ENCODE measurements at regions not wholly inside any gene's neighbourhood (a gene's known extent, or its start where the extent isn't known, plus 50 kb on each side); places are given as distances from the start of the nearest gene placed in this dataset.

DNA sequence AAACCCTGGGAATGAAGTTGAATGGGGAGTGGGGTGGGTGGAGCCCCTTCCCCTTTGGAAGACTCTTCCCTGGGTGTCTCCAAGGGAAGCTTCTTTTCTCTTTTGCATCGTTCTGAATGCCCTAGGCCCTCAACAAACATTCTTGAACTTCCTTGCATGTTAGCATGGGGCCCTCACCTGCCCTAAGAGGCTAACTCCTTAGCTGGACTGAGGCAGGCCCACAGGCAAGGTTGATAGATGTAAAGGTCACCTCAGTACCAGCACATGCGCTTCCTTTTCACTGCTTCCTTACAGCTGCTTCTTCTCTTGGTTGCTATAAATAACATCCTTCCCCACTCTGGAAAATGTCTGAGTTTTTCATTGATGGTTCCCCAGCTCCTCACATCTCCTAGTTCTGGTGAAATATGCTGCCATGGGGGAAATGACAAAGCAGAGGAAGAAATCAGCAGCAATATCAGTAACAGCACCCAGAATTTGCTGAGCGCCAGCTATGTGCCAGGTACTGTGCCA lies 160.6 kb upstream of the FRMD6 start:
- Histone ChIP-seq H3K36me3 (ENCODE audit: control insufficient read depth in 2 of 2, insufficient read depth in 1 of 2, low read length in 2 of 2) (no peaks in the 10 kb centered on the region), H3K27ac (ENCODE audit: extremely low read depth, low read depth, low read length) (no peak overlapping the region), H3K4me1 (ENCODE audit: control insufficient read depth, insufficient read depth, low read length) (peaks cover 4% of the 10 kb centered on the region; the same call in 1 of the 2 replicates), H3K9me3 (ENCODE audit: control insufficient read depth, insufficient read depth, low read depth, low read length) (no peaks in the 10 kb centered on the region), H3K4me3 (ENCODE audit: low read depth, low read length) (no peak overlapping the region)
- ChIA-PET POLR2A (no interaction called here), CTCF (interaction anchor here (1.5 kb wide), 1 partner anchor 207 kb away, joined by 3 read pairs; no protein-coding TSS in a partner anchor)
- TF ChIP-seq, protein P1, sequence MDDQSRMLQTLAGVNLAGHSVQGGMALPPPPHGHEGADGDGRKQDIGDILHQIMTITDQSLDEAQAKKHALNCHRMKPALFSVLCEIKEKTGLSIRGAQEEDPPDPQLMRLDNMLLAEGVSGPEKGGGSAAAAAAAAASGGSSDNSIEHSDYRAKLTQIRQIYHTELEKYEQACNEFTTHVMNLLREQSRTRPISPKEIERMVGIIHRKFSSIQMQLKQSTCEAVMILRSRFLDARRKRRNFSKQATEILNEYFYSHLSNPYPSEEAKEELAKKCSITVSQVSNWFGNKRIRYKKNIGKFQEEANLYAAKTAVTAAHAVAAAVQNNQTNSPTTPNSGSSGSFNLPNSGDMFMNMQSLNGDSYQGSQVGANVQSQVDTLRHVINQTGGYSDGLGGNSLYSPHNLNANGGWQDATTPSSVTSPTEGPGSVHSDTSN (CRISPR knock-in tag; IDR thresholded peaks at IDR 0.05), result no peak
- no peak for TF ChIP-seq ZIC2 (tag by site-specific recombination; IDR thresholded peaks at IDR 0.05)
- no peak for TF ChIP-seq SP3 (tag by site-specific recombination; IDR thresholded peaks at IDR 0.05)
- no peak for TF ChIP-seq ZNF473 (tag by site-specific recombination; IDR thresholded peaks at IDR 0.05)

- Histone ChIP-seq H3K36me3 (ENCODE audit: control insufficient read depth in 2 of 2, insufficient read depth in 1 of 2, low read length in 2 of 2) (no peaks in the 10 kb centered on the region), H3K4me1 (ENCODE audit: control insufficient read depth, insufficient read depth, low read length) (peaks cover 4% of the 10 kb centered on the region; the same call in 1 of the 2 replicates), H3K4me3 (ENCODE audit: low read depth, low read length) (no peak overlapping the region), H3K27ac (ENCODE audit: extremely low read depth, low read depth, low read length) (no peak overlapping the region), H3K9me3 (ENCODE audit: control insufficient read depth, insufficient read depth, low read depth, low read length) (no peaks in the 10 kb centered on the region)
- CTCF ChIA-PET, result no interaction called here
- POLR2A ChIA-PET, result no interaction called here
- TF ChIP-seq ZNF571 (tag by site-specific recombination; IDR thresholded peaks at IDR 0.05) (no peak), ZNF114 (tag by site-specific recombination; IDR thresholded peaks at IDR 0.05) (no peak), ZBTB8A (tag by site-specific recombination; IDR thresholded peaks at IDR 0.05) (no peak), KLF16 (tag by site-specific recombination; IDR thresholded peaks at IDR 0.05) (no peak), ZNF214 (tag by site-specific recombination; IDR thresholded peaks at IDR 0.05; ENCODE audit: borderline replicate concordance) (no peak), GFI1B (tag by site-specific recombination; IDR thresholded peaks at IDR 0.05) (no peak), ZEB2 (tag by site-specific recombination; IDR thresholded peaks at IDR 0.05) (no peak), ZNF707 (tag by site-specific recombination; IDR thresholded peaks at IDR 0.05) (no peak), ZNF426 (tag by site-specific recombination; IDR thresholded peaks at IDR 0.05) (no peak), ZXDB (tag by site-specific recombination; IDR thresholded peaks at IDR 0.05) (no peak), ZNF626 (tag by site-specific recombination; IDR thresholded peaks at IDR 0.05) (no peak), ZBTB11 (tag by site-specific recombination; conservative IDR thresholded peaks at IDR 0.05; ENCODE audit: low read depth) (no peak), ZNF202 (tag by site-specific recombination; IDR thresholded peaks at IDR 0.05; ENCODE audit: borderline replicate concordance) (no peak), IKZF3 (tag by site-specific recombination; IDR thresholded peaks at IDR 0.05) (no peak)
- TF ChIP-seq, protein P2, sequence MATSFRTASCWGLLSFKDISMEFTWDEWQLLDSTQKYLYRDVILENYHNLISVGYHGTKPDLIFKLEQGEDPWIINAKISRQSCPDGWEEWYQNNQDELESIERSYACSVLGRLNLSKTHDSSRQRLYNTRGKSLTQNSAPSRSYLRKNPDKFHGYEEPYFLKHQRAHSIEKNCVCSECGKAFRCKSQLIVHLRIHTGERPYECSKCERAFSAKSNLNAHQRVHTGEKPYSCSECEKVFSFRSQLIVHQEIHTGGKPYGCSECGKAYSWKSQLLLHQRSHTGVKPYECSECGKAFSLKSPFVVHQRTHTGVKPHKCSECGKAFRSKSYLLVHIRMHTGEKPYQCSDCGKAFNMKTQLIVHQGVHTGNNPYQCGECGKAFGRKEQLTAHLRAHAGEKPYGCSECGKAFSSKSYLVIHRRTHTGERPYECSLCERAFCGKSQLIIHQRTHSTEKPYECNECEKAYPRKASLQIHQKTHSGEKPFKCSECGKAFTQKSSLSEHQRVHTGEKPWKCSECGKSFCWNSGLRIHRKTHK (tag by site-specific recombination; IDR thresholded peaks at IDR 0.05), result no peak
Observed at GRCh38 chr14:51491776-51492175, 159.9 kb upstream of the FRMD6 start.
